Hematopoietic multipotent progenitor cell (in vitro differentiated cells): ENCODE measurements at regions not wholly inside any gene's neighbourhood (a gene's known extent, or its start where the extent isn't known, plus 50 kb on each side); places are given as distances from the start of the nearest gene placed in this dataset.

ENCODE experiments used
- DNase-seq, 3 donors: peaks; one replicate each; pipeline ENCODE4 v3.0.0-alpha.2; 2011 to 2015; ENCODE audit warnings: low read depth in 2 of 3, low spot score in 2 of 3

- DNase-seq = no peak
Measured at GRCh38 chr14:38425324-38425976, 169.6 kb upstream of the CLEC14A start.

- no peak for DNase-seq
Measured at GRCh38 chr14:38420048-38420447, 164.2 kb upstream of the CLEC14A start.

DNA sequence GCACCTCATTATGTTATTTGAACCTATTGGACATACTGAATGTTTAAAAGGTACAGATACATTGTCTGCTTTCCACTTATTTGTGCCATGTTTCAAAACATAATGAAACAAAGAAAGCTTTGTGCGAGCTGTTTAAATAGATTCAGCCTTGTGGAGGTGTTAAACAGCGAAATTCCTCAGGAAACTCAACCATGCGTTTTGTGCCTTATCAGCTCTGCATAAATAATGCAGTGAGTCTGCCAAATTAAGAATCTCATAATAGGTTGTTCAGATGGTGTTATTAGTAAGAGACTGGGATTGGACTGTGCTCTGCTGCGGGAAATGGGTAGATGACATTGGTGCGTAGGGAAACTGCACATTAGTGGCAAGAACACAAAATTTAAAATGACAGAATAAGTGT is 163.7 kb upstream of the CLEC14A start:
- DNase-seq = no peak

DNA sequence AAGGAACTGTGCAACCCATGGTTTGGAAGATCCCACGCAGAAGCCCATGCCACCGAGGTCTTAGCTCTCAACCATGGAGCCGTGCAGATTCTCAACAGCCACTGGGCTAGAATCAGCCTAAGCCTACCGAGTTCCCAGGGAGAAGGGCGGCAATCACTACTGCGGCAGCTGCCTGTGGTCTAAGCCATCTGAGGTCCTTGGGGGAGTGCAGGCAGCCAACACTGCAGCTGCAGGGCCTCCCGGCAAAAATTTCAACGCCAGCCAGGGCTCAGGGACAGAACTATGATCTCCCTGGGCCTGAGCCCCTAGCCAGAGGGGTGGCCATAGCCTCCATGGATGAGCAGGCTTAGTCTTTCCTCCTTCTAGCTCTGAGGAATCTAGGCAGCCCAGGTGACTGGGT is 156.8 kb upstream of the CLEC14A start:
- no peak for DNase-seq

GRCh38 chr14:38410442-38410841 is 154.5 kb upstream of the CLEC14A start:
- DNase-seq = no peak

DNA sequence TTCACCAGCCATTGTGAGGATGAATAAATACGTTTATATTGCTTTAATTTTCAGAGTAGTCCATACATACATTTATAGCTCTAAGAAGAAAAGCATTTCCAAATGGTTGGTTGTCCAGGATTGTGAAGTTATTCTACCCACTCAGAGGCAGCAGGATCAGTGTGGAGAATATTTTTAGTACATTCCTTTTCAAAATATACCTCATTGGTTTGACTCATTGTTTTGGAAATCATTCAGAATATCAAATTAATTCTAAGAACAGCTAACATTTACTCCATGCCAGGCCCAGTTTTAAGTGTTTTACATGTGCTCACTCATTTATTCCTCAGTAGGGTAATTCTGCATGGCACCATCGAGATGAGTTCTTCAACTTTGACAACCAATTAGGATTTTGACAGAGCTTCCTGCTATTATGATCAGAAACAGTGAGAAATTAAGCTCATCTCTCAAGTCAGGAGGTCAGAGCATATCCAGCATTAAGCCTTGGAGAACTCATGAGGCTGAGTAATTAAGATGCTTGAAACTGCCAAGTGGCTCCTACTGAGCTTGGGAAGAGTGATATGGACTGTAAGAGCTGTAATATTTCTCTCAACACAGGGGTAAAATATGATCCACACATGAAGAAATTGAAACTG is 153.3 kb upstream of the CLEC14A start:
- DNase-seq = no peak

- DNase-seq = no peak
Measured at GRCh38 chr14:38405851-38406635, 150.2 kb upstream of the CLEC14A start.

- no peak for DNase-seq
Measured at GRCh38 chr14:38404616-38405015, 148.7 kb upstream of the CLEC14A start.

GRCh38 chr14:38404100-38404541 is 148.2 kb upstream of the CLEC14A start:
- no peak for DNase-seq

GRCh38 chr14:38400751-38401150 is 144.9 kb upstream of the CLEC14A start:
- DNase-seq = no peak

DNA sequence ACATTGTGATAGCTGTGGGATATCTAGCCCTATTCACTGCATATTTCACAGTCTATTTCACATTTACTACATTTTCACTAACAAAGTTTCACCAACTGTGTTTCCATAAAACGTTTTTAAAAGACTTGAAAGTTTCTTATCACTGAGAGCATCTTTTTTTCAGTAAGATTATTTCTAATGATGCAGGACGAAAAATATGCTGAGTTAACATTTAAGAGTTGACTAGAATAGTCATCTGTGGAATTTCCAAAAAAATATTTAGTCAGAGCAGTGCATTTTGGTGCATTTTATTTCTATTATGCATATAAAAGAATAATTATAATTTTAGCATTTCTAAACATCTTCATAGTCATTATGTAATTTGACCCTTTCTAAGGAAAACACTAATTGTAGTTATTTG is 143.8 kb upstream of the CLEC14A start:
- DNase-seq = no peak

DNA sequence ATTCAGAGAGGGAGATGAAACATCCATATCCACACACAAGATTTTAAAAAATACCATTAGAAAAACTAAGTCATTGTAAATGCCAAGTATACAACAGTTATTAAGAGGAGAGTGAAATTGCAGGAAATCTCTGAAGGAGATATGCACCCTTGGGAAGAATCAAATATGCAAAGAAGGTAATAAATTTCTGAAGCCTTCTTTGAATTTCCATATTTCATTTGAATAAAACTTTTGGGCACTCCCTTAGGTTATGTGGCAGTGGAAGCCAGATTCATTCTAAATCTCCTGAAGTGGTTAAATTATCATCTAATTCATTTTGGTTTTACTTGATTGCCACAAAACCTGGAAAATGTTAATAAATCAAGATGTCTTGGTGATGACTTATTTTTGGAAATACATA is 138.9 kb upstream of the CLEC14A start:
- DNase-seq = no peak

DNA sequence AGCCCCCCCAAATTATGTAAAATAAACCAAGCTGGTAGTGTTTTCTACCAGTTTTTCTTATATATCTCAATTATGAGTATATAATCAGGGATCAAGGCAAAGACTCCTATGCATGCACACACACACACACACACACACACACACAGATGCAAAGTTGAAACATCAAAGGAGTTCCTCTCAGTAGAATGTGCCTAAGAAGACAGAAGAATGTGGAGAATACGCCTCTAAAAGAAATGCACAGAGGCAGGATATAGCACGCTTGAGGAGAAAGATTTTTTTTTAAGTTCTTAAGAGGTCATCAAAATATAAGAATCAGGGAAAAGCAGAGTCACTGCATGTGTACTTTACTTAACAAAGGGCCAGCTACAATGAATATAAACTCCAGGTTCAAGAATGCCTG is 138.2 kb upstream of the CLEC14A start:
- DNase-seq = no peak

- DNase-seq = no peak
Measured at GRCh38 chr14:38391334-38391733, 135.4 kb upstream of the CLEC14A start.

DNA sequence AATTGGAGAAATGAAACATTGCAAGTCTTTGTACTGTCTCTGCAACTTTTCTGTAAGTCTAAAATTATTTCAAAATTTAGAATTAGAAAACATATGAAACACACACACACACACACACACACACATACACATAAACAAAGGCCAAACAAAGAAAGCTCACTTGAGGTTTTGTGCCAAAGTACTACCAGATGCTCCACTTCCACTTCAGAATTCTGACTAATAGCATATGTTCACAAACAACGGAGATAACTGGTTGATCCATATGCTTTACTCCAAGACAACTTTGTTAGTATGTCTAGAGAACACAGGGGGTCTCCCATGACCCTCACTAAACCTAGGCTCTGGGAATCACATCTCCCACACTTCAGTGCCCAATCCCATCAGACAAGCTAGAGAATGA is 133.8 kb upstream of the CLEC14A start:
- DNase-seq = no peak

- no peak for DNase-seq
Measured at GRCh38 chr14:38387821-38388220, 131.9 kb upstream of the CLEC14A start.

GRCh38 chr14:38385836-38386235 is 129.9 kb upstream of the CLEC14A start:
- no peak for DNase-seq

- no peak for DNase-seq
Measured at GRCh38 chr14:38385343-38385742, 129.4 kb upstream of the CLEC14A start.

- no peak for DNase-seq
Measured at GRCh38 chr14:38384741-38385140, 128.8 kb upstream of the CLEC14A start.

DNA sequence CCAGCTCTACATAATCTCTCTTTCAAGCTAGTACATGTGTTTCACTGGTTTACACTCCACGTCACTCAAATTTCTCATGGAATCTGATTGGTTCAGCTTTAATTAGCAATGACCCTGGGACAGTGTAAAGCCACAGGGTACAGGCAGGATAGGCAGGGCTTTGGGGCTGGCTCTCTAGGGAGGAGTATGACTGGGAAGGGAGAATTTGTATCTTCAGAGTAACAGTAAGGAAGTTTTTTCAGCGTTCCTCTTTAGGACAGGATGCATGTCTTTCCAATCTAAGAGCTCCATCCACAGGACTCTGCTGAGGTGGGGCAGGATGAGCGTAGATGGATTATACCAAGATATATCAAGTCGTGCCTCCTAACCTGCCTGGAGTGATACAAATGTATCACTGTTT is 112.0 kb upstream of the CLEC14A start:
- no peak for DNase-seq

DNA sequence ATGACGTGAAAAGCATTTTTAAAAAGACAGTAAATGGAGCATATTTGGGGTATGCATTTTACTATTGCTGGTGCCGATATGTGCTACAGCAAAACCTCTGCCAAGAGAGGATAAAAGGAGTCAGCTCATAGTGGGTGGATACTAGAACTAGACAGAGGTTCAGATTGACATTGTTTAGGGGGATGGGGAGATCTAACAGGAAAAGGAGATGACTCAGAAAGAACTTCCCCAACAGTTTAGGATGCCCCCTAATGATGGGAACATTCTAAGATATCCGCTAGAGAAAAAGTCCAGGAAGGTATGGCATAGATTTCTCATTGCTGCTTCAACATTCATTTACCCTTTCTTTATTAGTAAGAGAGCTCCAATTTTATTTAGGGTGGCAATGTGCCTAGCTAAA is 110.5 kb upstream of the CLEC14A start:
- no peak for DNase-seq

- no peak for DNase-seq
Measured at GRCh38 chr14:38363217-38363616, 107.3 kb upstream of the CLEC14A start.
